HuH-7 (cell line): ENCODE measurements at regions not wholly inside any gene's neighbourhood (a gene's known extent, or its start where the extent isn't known, plus 50 kb on each side); places are given as distances from the start of the nearest gene placed in this dataset.
"Not testable (repeated sequence)": the region's sequence is repeated elsewhere in the genome, so short reads cannot be mapped to it uniquely, and the experiment has no call there.

Experiments used
- DNase-seq: peaks from one replicate; pipeline ENCODE4 v3.0.0; 2011; ENCODE audit warnings: low spot score

- no peak for DNase-seq
Observed at GRCh38 chr1:172918478-172918877, 132.3 kb downstream of the TNFSF18 start.

- no peak for DNase-seq
Observed at GRCh38 chr1:172926070-172926469, 124.7 kb downstream of the TNFSF18 start.

GRCh38 chr1:172928412-172928811, 122.3 kb downstream of the TNFSF18 start:
- DNase-seq: no peak

GRCh38 chr1:172929006-172929405, 121.7 kb downstream of the TNFSF18 start:
- DNase-seq: no peak

GRCh38 chr1:172930142-172930541, 120.6 kb downstream of the TNFSF18 start:
- no peak for DNase-seq

GRCh38 chr1:172931340-172931739, 119.4 kb downstream of the TNFSF18 start:
- no peak for DNase-seq

GRCh38 chr1:172931761-172932160, 119.0 kb downstream of the TNFSF18 start:
- DNase-seq: no peak

GRCh38 chr1:172932981-172933380, 117.8 kb downstream of the TNFSF18 start:
- DNase-seq: no peak

GRCh38 chr1:172934417-172934762, 116.4 kb downstream of the TNFSF18 start:
- no peak for DNase-seq

- no peak for DNase-seq
Observed at GRCh38 chr1:172935062-172935592, 115.6 kb downstream of the TNFSF18 start.

GRCh38 chr1:172936088-172936645, 114.6 kb downstream of the TNFSF18 start:
- DNase-seq: no peak

- no peak for DNase-seq
Observed at GRCh38 chr1:172938681-172939080, 112.1 kb downstream of the TNFSF18 start.

- DNase-seq: no peak
Observed at GRCh38 chr1:172939475-172939874, 111.3 kb downstream of the TNFSF18 start.

- DNase-seq: no peak
Observed at GRCh38 chr1:172940174-172940855, 110.4 kb downstream of the TNFSF18 start.

- DNase-seq: no peak
Observed at GRCh38 chr1:172941471-172941870, 109.3 kb downstream of the TNFSF18 start.

- no peak for DNase-seq
Observed at GRCh38 chr1:172941945-172942344, 108.8 kb downstream of the TNFSF18 start.

- DNase-seq: not testable (repeated sequence)
Observed at GRCh38 chr1:172943138-172943537, 107.6 kb downstream of the TNFSF18 start.

- no peak for DNase-seq
Observed at GRCh38 chr1:172944931-172945330, 105.8 kb downstream of the TNFSF18 start.

GRCh38 chr1:172946814-172947507, 103.8 kb downstream of the TNFSF18 start:
- no peak for DNase-seq

GRCh38 chr1:172948457-172948856, 102.3 kb downstream of the TNFSF18 start:
- no peak for DNase-seq

- no peak for DNase-seq
Observed at GRCh38 chr1:172949096-172949495, 101.6 kb downstream of the TNFSF18 start.

- DNase-seq: no peak
Observed at GRCh38 chr1:172950528-172950927, 100.2 kb downstream of the TNFSF18 start.

- no peak for DNase-seq
Observed at GRCh38 chr1:172951730-172952365, 98.9 kb downstream of the TNFSF18 start.
